ENCODE measurements at regions not wholly inside any gene's neighbourhood (a gene's known extent, or its start where the extent isn't known, plus 50 kb on each side); places are given as distances from the start of the nearest gene placed in this dataset.

DNA sequence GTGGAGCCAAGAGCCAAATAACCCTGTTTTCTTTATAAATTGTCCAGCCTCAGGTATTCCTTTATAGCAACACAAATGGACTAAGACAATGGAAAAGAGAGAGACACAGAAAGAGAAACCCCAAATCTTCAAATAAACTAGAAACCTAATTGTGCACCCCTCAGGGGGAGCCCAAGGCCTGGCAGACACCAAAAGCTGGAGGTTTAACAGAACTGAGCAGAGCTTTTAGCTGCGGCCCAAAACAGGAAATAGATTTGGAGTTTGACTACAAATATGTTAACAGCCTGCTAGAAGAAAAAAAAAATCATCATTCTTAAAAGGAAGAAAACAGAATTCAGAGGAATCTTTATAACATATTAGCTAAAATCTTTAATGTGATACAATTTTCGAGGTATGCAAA is 1135.0 kb downstream of the GATA3 start:
- TF ChIP-seq, protein P1, sequence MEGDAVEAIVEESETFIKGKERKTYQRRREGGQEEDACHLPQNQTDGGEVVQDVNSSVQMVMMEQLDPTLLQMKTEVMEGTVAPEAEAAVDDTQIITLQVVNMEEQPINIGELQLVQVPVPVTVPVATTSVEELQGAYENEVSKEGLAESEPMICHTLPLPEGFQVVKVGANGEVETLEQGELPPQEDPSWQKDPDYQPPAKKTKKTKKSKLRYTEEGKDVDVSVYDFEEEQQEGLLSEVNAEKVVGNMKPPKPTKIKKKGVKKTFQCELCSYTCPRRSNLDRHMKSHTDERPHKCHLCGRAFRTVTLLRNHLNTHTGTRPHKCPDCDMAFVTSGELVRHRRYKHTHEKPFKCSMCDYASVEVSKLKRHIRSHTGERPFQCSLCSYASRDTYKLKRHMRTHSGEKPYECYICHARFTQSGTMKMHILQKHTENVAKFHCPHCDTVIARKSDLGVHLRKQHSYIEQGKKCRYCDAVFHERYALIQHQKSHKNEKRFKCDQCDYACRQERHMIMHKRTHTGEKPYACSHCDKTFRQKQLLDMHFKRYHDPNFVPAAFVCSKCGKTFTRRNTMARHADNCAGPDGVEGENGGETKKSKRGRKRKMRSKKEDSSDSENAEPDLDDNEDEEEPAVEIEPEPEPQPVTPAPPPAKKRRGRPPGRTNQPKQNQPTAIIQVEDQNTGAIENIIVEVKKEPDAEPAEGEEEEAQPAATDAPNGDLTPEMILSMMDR (IDR thresholded peaks at IDR 0.05), result no peak
- Histone ChIP-seq H3K36me3 (no peaks in the 10 kb centered on the region), H3K27ac (no peak overlapping the region), H3K9me3 (no peaks in the 10 kb centered on the region), H3K27me3 (no peaks in the 10 kb centered on the region), H3K4me1 (no peaks in the 10 kb centered on the region), H3K4me3 (no peak overlapping the region)
- no peak for DNase-seq (ENCODE audit: low spot score)

DNA sequence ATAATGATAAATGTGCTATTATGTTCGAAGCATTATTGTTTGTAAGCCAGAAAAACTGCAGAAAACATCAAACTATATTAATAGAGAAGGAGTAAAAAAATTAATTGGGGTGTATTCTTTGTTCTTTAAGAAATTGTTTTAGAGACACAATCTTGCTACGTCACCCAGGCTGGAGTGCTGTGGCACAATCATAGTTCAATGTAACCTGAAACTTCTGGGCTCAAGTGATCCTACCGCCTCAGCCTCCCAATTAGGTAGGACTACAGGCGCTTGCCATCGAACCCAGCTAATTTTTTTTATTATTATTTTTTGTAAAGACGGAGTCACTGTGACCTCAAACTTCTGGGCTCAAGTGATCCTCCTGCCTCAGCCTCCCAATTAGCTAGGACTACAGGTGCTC is 1138.6 kb downstream of the GATA3 start:
- H3K9me3 ChIP-seq, result no peaks in the 10 kb centered on the region
- TF ChIP-seq, protein P1 (IDR thresholded peaks at IDR 0.05), result no peak
- no peak for DNase-seq (ENCODE audit: low spot score)
- H3K4me1 ChIP-seq, result no peaks in the 10 kb centered on the region
- H3K36me3 ChIP-seq, result no peaks in the 10 kb centered on the region
- H3K27ac ChIP-seq, result no peak overlapping the region
- H3K4me3 ChIP-seq, result no peak overlapping the region
- H3K27me3 ChIP-seq, result no peaks in the 10 kb centered on the region

DNA sequence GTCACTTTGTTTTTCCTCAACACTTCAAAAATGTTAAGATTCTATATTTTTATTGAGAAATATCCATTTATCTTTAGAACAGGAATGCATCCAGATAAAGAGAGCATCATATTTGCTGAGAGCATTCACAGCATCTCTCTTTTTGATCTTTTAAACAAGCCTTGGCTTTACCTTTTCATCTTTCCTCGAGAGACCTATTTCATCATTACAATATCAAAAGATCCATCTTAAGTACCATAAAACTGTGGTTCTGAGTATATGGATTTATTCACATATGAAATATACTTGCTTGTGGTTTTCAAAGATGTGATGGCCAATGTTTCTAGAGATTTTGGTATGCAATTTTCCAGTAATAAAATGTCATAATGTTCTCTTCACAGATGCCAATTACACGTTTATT is 1140.9 kb downstream of the GATA3 start:
- no peaks in the 10 kb centered on the region for H3K36me3 ChIP-seq
- TF ChIP-seq, protein P1 (IDR thresholded peaks at IDR 0.05), result no peak
- H3K9me3 ChIP-seq, result no peaks in the 10 kb centered on the region
- no peak for DNase-seq (ENCODE audit: low spot score)
- no peak overlapping the region for H3K4me3 ChIP-seq
- H3K4me1 ChIP-seq, result no peaks in the 10 kb centered on the region
- H3K27ac ChIP-seq, result no peak overlapping the region
- H3K27me3 ChIP-seq, result peaks cover 0 to under 1% of the 10 kb centered on the region in 2 donors

DNA sequence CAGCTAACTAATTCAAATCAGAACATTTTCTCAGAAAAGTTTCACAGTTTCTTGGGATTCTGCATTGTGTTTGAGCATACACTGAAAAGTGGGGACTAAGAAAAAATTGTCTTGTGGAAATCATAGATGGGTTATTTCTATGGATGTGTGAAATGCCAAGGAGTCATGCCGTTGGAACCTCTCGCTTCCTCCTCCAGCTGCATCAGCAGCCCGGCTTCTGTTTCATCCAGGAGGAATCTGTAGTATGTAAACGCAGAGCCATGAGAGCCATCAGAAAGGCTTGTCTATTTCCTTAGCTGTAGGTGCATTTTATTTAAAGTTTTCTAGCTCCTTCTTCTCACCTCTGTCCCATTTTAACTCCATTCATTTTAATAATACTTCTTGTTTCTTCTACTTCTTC is 1144.1 kb downstream of the GATA3 start:
- H3K9me3 ChIP-seq, result no peaks in the 10 kb centered on the region
- peaks cover 0 to 5% of the 10 kb centered on the region in 2 donors for H3K27me3 ChIP-seq
- no peaks in the 10 kb centered on the region for H3K36me3 ChIP-seq
- TF ChIP-seq, protein P1 (IDR thresholded peaks at IDR 0.05), result no peak
- H3K4me1 ChIP-seq, result no peaks in the 10 kb centered on the region
- H3K27ac ChIP-seq, result no peak overlapping the region
- no peak overlapping the region for H3K4me3 ChIP-seq
- no peak for DNase-seq (ENCODE audit: low spot score)

DNA sequence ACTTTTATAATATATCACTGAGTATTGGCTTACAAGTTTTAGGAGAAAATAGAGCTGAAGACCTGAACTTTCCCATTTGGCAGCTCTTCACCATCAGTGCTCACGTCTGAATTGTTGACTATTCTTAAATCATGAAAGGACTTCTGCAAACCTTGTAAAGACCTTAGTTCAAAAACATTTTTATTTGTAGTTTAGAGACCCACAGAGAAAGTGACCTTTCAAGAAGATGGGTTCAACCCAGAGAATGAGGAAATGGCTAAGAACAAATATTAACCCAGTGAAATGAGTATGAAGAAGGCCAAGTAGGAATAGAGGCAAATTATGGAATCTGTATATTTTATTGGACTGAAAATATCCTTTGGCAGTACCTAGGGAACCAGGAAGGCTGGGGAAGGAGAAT is 1151.1 kb downstream of the GATA3 start:
- H3K4me3 ChIP-seq, result no peak overlapping the region
- H3K4me1 ChIP-seq, result no peaks in the 10 kb centered on the region
- H3K36me3 ChIP-seq, result no peaks in the 10 kb centered on the region
- TF ChIP-seq, protein P1 (IDR thresholded peaks at IDR 0.05), result no peak
- peaks cover 0 to 3% of the 10 kb centered on the region in 2 donors for H3K27me3 ChIP-seq
- DNase-seq (ENCODE audit: low spot score), result no peak
- H3K9me3 ChIP-seq, result no peaks in the 10 kb centered on the region
- no peak overlapping the region for H3K27ac ChIP-seq

DNA sequence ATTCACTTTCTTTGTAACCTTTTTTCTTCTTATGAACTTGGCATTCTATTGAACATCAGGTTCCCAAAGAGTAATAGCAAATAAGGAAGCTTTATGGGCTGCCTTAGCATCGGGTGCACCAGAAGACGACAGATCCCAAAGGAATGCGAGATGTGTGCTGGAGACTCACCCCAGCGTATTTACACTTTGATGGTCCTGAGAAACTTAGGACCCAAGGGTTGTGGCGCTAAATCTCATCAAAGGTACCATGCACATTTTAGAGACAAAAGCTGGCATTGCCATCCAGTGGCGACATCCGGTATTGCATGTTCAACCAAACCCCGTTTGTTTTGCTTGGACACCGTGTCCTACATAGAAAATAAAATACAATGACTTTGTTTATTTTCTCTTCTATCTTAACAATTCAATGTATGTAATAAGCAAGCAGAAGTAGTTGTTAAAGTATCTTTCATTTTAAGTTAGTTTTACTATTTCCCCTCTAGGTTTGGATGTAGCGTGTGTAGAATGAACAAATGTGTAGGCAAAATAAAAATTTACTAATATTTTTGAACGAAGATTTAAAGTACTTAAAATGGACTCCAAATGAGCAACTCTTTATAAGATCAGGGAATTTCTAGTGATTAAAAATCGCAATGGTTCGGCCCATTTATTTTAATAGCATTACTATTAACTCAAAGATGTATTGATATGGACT is 1154.8 kb downstream of the GATA3 start:
- Histone ChIP-seq H3K36me3 (no peaks in the 10 kb centered on the region), H3K27ac (no peak overlapping the region), H3K27me3 (no peaks in the 10 kb centered on the region), H3K4me3 (no peak overlapping the region), H3K9me3 (no peaks in the 10 kb centered on the region), H3K4me1 (no peaks in the 10 kb centered on the region)
- TF ChIP-seq, protein P1 (IDR thresholded peaks at IDR 0.05), result peak; percentile 86 to 92
- DNase-seq (ENCODE audit: low spot score), result peak; percentile 72

Data from right atrium auricular region (tissue), 2 donors.